Activated naive CD4-positive, alpha-beta T cell treated with anti-CD3 and anti-CD28 coated beads, Interleukin-2, amount 50 U/mL, for 24 hours (primary cell): ENCODE measurements at regions not wholly inside any gene's neighbourhood (a gene's known extent, or its start where the extent isn't known, plus 50 kb on each side); places are given as distances from the start of the nearest gene placed in this dataset.

Experiments
- H3K27ac Mint-ChIP-seq: one replicate; pipeline ENCODE4 v1.8.0; 2021; ENCODE audit warnings: mild to moderate bottlenecking, mixed read lengths
- H3K27me3 Mint-ChIP-seq: one replicate; pipeline ENCODE4 v1.8.0; 2021; ENCODE audit warnings: mixed read lengths
- H3K36me3 Mint-ChIP-seq: one replicate; pipeline ENCODE4 v1.8.0; 2021; ENCODE audit warnings: mixed read lengths
- H3K4me1 Mint-ChIP-seq: one replicate; pipeline ENCODE4 v1.8.0; 2021; ENCODE audit warnings: mixed read lengths
- H3K4me3 Mint-ChIP-seq: one replicate; pipeline ENCODE4 v1.8.0; 2021; ENCODE audit warnings: mild to moderate bottlenecking, mixed read lengths
- H3K9me3 Mint-ChIP-seq: one replicate; pipeline ENCODE4 v1.8.0; 2021; ENCODE audit warnings: mixed read lengths

- Mint-ChIP-seq H3K27ac (no peak overlapping the region), H3K36me3 (no peaks in the 10 kb centered on the region), H3K4me3 (no peak overlapping the region), H3K9me3 (no peaks in the 10 kb centered on the region), H3K27me3 (no peaks in the 10 kb centered on the region), H3K4me1 (no peaks in the 10 kb centered on the region)
These were observed 238.3 kb upstream of the PLSCR5 start for GRCh38 chr3:146843476-146843875.

GRCh38 chr3:146839727-146840375, 234.7 kb upstream of the PLSCR5 start:
- Mint-ChIP-seq H3K4me1 (no peaks in the 10 kb centered on the region), H3K9me3 (no peaks in the 10 kb centered on the region), H3K4me3 (no peak overlapping the region), H3K36me3 (no peaks in the 10 kb centered on the region), H3K27ac (no peak overlapping the region), H3K27me3 (no peaks in the 10 kb centered on the region)

- Mint-ChIP-seq H3K9me3 (no peaks in the 10 kb centered on the region), H3K4me1 (no peaks in the 10 kb centered on the region), H3K27me3 (no peaks in the 10 kb centered on the region), H3K4me3 (no peak overlapping the region), H3K36me3 (no peaks in the 10 kb centered on the region), H3K27ac (no peak overlapping the region)
These were observed 233.1 kb upstream of the PLSCR5 start for GRCh38 chr3:146838221-146838620.

GRCh38 chr3:146834917-146835316, 229.8 kb upstream of the PLSCR5 start:
- no peaks in the 10 kb centered on the region for H3K36me3 Mint-ChIP-seq
- no peaks in the 10 kb centered on the region for H3K27me3 Mint-ChIP-seq
- no peak overlapping the region for H3K27ac Mint-ChIP-seq
- no peaks in the 10 kb centered on the region for H3K4me1 Mint-ChIP-seq
- no peak overlapping the region for H3K4me3 Mint-ChIP-seq
- H3K9me3 Mint-ChIP-seq, result no peaks in the 10 kb centered on the region

- Mint-ChIP-seq H3K4me1 (no peaks in the 10 kb centered on the region), H3K27me3 (no peaks in the 10 kb centered on the region), H3K27ac (no peak overlapping the region), H3K4me3 (no peak overlapping the region), H3K9me3 (no peaks in the 10 kb centered on the region), H3K36me3 (no peaks in the 10 kb centered on the region)
These were observed 227.8 kb upstream of the PLSCR5 start for GRCh38 chr3:146832857-146833458.

- Mint-ChIP-seq H3K9me3 (no peaks in the 10 kb centered on the region), H3K27me3 (no peaks in the 10 kb centered on the region), H3K4me3 (no peak overlapping the region), H3K36me3 (no peaks in the 10 kb centered on the region), H3K27ac (no peak overlapping the region), H3K4me1 (no peaks in the 10 kb centered on the region)
These were observed 226.5 kb upstream of the PLSCR5 start for GRCh38 chr3:146831659-146832058.

GRCh38 chr3:146830231-146830630, 225.1 kb upstream of the PLSCR5 start:
- H3K27ac Mint-ChIP-seq, result no peak overlapping the region
- no peaks in the 10 kb centered on the region for H3K9me3 Mint-ChIP-seq
- no peaks in the 10 kb centered on the region for H3K27me3 Mint-ChIP-seq
- no peak overlapping the region for H3K4me3 Mint-ChIP-seq
- no peaks in the 10 kb centered on the region for H3K36me3 Mint-ChIP-seq
- H3K4me1 Mint-ChIP-seq, result no peaks in the 10 kb centered on the region

- Mint-ChIP-seq H3K4me3 (no peak overlapping the region), H3K27ac (no peak overlapping the region), H3K27me3 (no peaks in the 10 kb centered on the region), H3K36me3 (no peaks in the 10 kb centered on the region), H3K4me1 (no peaks in the 10 kb centered on the region), H3K9me3 (peaks cover 4% of the 10 kb centered on the region)
These were observed 222.7 kb upstream of the PLSCR5 start for GRCh38 chr3:146827836-146828235.

- Mint-ChIP-seq H3K36me3 (no peaks in the 10 kb centered on the region), H3K9me3 (peaks cover 10% of the 10 kb centered on the region), H3K4me3 (no peak overlapping the region), H3K27me3 (no peaks in the 10 kb centered on the region), H3K27ac (no peak overlapping the region), H3K4me1 (no peaks in the 10 kb centered on the region)
These were observed 218.5 kb upstream of the PLSCR5 start for GRCh38 chr3:146823622-146824021.

GRCh38 chr3:146818866-146819265, 213.7 kb upstream of the PLSCR5 start:
- H3K9me3 Mint-ChIP-seq, result peaks cover 8% of the 10 kb centered on the region
- no peak overlapping the region for H3K4me3 Mint-ChIP-seq
- no peak overlapping the region for H3K27ac Mint-ChIP-seq
- H3K36me3 Mint-ChIP-seq, result no peaks in the 10 kb centered on the region
- H3K27me3 Mint-ChIP-seq, result no peaks in the 10 kb centered on the region
- H3K4me1 Mint-ChIP-seq, result no peaks in the 10 kb centered on the region

- no peak overlapping the region for H3K4me3 Mint-ChIP-seq
- H3K4me1 Mint-ChIP-seq, result no peaks in the 10 kb centered on the region
- no peak overlapping the region for H3K27ac Mint-ChIP-seq
- no peaks in the 10 kb centered on the region for H3K27me3 Mint-ChIP-seq
- H3K36me3 Mint-ChIP-seq, result no peaks in the 10 kb centered on the region
- peaks cover 6% of the 10 kb centered on the region for H3K9me3 Mint-ChIP-seq
These were observed 213.2 kb upstream of the PLSCR5 start for GRCh38 chr3:146818301-146818700.

- no peaks in the 10 kb centered on the region for H3K4me1 Mint-ChIP-seq
- no peaks in the 10 kb centered on the region for H3K36me3 Mint-ChIP-seq
- no peaks in the 10 kb centered on the region for H3K27me3 Mint-ChIP-seq
- H3K9me3 Mint-ChIP-seq, result peaks cover 6% of the 10 kb centered on the region
- H3K27ac Mint-ChIP-seq, result no peak overlapping the region
- H3K4me3 Mint-ChIP-seq, result no peak overlapping the region
These were observed 212.6 kb upstream of the PLSCR5 start for GRCh38 chr3:146817704-146818103.

GRCh38 chr3:146814601-146815315, 209.6 kb upstream of the PLSCR5 start:
- Mint-ChIP-seq H3K4me1 (no peaks in the 10 kb centered on the region), H3K27ac (no peak overlapping the region), H3K36me3 (no peaks in the 10 kb centered on the region), H3K9me3 (no peaks in the 10 kb centered on the region), H3K27me3 (no peaks in the 10 kb centered on the region), H3K4me3 (no peak overlapping the region)

GRCh38 chr3:146813496-146813895, 208.3 kb upstream of the PLSCR5 start:
- Mint-ChIP-seq H3K27me3 (no peaks in the 10 kb centered on the region), H3K36me3 (no peaks in the 10 kb centered on the region), H3K9me3 (no peaks in the 10 kb centered on the region), H3K4me1 (no peaks in the 10 kb centered on the region), H3K27ac (no peak overlapping the region), H3K4me3 (no peak overlapping the region)

- no peaks in the 10 kb centered on the region for H3K36me3 Mint-ChIP-seq
- H3K4me3 Mint-ChIP-seq, result no peak overlapping the region
- no peak overlapping the region for H3K27ac Mint-ChIP-seq
- no peaks in the 10 kb centered on the region for H3K9me3 Mint-ChIP-seq
- H3K4me1 Mint-ChIP-seq, result no peaks in the 10 kb centered on the region
- no peaks in the 10 kb centered on the region for H3K27me3 Mint-ChIP-seq
These were observed 198.6 kb upstream of the PLSCR5 start for GRCh38 chr3:146803745-146804144.

- no peak overlapping the region for H3K4me3 Mint-ChIP-seq
- H3K4me1 Mint-ChIP-seq, result no peaks in the 10 kb centered on the region
- no peaks in the 10 kb centered on the region for H3K36me3 Mint-ChIP-seq
- no peaks in the 10 kb centered on the region for H3K27me3 Mint-ChIP-seq
- H3K27ac Mint-ChIP-seq, result no peak overlapping the region
- H3K9me3 Mint-ChIP-seq, result no peaks in the 10 kb centered on the region
These were observed 196.3 kb upstream of the PLSCR5 start for GRCh38 chr3:146801492-146801891.
